ENCODE measurements at regions not wholly inside any gene's neighbourhood (a gene's known extent, or its start where the extent isn't known, plus 50 kb on each side); places are given as distances from the start of the nearest gene placed in this dataset.
"Not testable (repeated sequence)": the region's sequence is repeated elsewhere in the genome, so short reads cannot be mapped to it uniquely, and the experiment has no call there.

DNA sequence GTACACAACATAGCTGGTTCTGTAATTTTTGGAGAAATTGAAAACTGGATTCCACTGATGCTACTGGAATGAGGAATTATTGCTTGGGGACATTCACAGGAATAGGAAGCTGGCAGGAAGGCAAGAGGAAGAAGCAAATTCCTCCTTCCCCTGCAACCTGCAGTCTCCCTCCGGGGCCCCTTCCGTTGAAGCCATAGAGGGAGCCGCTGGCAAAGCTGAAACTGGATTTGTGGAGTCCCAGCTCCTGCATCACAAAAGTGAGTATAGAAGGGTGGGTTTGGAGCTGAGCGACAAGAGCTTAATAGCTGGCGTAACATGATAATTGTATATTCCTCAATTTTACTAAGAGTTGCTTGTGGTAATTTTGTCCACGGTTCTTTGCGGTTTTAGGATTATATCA is 190.8 kb downstream of the ADRA2A start:
- no peak for FAIRE-seq

DNA sequence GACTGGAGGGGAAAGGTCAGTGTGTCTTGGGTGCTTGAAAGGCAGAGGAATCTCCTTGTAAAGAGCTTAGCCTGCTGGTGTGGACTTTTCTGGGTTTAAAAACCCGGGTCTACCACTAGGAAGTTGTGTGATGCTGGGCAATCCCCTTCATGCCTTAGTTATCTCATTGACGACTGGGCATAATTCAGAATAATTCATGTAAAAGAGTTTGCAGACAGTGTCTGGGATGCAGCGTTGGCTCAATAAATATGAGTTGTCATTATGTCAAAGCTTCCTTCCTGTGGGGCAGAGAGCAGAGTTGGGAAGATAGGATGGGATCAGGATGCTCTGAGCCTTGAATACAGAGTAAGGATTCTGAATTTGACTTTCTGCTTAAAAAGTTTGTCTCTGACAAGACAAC is 196.4 kb downstream of the ADRA2A start:
- no peak for FAIRE-seq

DNA sequence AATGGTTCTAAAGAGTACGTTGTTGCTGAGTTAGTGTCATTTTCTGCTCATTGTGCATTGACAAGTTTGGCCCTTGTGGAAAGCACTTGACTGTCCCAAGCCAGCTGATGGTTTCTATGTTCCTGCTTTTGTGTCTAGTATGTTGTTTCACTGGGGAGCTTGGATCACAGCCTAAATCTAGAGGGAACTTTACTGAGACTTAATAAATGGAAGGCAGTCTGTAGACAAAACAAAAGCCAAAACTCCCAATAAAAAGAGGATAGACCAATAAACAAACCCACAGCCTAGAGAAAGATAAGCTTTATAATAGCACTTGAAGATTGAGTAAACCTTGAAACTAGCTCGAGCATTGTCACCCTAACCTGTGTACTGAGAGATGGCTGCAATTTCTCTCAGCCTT is 196.8 kb downstream of the ADRA2A start:
- FAIRE-seq = no peak

DNA sequence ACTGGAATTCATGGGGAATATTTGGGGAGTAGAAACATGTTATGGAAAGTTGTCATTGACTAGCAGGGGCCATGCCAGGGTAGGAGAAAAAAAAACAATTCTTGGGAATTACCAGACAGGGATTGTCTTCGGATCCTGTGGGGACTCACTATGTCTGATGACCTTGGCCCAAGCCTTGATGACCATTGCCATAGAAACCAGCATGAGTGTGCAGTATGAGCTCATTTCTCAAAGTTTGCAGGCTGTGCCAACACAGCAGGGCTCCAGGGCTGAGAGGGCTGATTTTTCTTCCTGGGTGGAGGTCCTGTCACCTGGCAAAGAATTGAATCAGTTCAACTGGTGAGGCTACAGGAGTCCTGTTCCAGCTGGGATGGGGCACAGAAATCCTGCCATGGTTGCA is 198.3 kb downstream of the ADRA2A start:
- no peak for FAIRE-seq

DNA sequence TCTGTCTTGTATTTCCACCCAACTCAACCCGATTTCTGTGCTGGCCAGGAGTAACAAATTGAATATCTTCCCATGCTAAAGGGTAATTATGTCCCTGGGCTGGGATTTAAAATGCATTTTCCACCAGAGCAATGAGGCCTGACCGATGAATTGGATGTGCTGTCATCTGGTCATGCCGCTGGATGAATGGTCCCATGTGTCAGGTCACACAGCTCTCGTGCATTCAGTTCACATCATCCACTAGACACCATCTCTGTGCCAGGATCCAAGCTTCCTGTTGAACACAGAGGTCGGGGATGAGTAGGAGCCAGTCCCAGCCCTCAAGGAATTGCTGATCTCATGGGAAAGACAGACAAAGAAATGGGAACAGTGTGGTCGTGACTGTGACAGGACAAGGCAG is 200.8 kb downstream of the ADRA2A start:
- FAIRE-seq = no peak

DNA sequence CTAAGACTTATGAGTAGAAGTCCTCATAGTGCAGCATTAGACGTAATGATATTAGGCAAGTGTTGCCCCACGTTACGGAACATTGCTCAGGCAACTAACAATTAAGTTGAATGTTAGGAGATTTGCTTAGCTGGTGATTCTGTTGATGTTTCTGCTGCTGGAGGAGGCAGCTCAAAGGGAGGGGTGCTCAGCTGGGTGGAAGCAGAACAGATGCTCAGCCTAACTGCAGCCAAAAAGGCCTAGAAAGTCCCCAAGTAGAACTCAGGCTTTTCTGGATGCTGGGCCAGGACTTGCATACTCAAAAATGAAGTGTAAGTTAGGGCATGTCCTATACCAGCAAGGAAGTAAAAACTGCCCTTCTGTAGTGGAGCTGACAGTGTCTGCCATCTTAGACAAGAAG is 201.4 kb downstream of the ADRA2A start:
- no peak for FAIRE-seq

DNA sequence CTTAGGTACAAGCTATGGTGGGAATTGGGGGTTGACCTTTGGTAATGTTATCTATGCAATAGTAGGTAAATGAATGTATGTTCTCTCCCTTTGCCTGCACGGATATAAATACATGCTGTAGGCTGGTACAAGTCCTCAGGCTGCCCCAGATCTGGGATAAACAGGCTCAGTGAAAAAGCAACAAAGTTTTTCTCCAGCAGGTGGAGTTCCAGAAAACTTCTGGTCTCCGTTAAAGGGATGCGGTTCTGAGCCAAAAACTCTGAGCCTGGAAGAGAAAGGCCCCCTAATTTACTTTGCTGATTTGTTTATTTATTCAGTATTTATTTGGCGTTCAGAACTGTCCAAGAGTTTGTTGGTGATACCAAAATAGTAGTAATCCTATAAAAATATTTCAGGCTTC is 204.7 kb downstream of the ADRA2A start:
- no peak for FAIRE-seq

DNA sequence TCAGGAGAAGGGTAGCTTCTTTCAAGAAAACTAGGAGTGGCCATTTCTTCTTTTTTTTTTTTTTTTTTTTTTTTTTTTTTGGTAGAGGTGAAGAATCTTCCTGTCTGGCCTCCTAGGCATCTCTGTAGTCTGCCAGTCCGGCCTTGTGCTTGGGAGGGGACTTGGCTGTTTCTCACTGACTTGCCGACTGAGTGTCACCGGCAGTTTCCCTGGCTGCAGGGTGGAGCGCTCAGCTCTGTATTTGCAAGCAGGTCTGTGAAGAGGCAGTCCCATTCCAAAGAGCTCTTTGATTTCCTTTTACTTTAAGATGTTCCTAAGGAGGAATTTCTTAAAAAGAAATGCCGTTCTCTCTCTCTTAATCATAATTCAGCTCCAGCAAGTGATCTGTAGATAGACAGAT is 212.6 kb downstream of the ADRA2A start:
- no peak for FAIRE-seq

DNA sequence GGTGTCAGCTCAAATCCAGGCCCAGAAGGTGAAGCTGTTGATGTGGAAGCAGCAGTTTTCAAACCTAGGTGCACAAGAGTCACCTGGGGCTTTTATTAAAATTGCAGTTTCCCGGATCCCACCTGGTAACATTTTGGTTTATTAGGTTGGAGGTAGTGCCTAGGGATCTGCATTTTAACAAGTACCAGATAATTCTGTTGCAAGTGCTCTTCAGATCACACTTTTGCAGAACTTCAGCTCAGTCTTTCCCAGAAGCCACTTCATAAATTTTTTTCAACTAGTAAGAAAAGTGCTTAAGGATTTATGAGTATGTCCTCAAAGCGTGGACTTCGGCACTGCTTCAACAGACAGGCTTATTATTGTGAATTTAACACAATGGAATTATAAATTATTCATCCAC is 213.8 kb downstream of the ADRA2A start:
- FAIRE-seq = no peak

DNA sequence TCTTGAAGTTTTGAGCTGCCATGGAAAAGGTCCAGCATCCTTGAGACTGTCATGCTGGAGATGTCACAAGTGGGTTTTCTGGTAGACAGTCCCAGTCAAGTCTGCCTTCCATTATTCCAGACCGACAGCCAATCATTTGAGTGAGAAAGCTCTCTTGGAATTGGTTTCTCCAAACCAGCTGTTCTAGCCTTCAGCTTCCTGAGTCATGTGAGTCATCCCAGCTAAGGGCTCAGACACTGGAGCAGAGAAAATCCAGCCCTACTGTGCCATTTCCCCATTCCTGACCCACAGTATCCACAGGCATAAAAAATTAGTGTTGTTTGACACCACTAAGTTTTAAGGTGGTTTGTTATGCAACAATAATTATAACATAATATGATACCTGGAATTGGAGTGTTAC is 219.0 kb downstream of the ADRA2A start:
- no peak for FAIRE-seq

DNA sequence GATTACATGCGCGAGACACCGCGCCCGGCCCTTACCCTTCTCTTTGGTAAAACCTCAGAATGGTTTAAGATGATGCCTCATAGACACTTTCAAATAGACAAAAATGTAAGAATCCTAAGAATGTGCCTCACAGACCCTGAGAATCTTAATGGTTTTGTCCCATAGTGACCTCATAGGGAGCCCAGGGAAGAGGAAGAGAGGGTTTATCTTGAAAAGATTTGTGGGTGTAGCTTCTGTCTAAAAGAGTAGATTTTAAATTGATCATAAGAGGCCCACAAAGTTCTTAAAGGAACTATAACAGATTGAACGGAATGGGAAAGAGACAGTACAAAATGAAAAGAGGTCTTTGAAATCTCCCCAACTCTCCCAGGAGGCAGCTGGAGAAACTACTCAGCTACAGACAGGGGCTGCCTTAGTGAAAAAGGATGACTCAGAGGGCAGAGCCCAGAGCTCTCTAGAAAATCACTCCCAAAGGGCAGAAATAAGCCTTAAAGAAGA is 220.6 kb downstream of the ADRA2A start:
- no peak for FAIRE-seq

DNA sequence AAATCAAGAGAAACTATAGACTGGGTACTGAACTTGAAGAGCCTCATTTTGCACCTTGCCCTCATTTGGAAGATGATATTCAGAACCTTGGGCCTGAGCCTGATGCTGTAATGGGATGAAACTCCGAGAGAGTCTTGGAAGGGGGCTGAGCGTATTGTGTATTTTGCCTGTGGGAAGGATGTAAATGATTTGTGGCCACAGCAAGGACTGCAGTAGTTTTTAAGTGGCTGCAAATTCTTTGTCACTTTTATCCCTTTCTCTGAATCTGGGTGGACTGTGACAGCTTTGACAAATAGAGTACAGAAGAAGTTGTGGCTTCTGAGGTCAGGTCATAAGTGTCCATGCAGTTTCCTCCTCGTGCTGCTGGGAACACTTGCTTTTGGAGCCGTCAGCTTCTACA is 221.2 kb downstream of the ADRA2A start:
- FAIRE-seq = no peak

DNA sequence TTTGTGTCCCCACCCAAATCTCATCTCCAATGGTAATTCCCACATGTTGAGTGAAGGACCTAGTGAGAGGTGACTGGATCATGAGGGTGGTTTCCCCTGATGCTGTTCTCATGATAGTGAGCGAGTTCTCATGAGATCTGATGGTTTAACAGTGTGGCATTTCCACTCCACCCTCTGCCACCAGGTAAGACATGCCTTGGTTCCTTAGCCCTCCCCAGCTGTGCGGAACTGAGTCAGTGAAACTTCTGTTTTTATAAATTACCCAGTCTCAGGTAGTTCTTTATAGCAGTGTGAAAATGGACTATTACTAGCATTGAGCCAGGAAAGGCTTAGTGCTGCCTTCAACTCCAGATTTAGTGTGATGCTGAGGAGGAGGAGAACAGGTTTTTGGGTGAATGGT is 222.2 kb downstream of the ADRA2A start:
- FAIRE-seq = no peak

DNA sequence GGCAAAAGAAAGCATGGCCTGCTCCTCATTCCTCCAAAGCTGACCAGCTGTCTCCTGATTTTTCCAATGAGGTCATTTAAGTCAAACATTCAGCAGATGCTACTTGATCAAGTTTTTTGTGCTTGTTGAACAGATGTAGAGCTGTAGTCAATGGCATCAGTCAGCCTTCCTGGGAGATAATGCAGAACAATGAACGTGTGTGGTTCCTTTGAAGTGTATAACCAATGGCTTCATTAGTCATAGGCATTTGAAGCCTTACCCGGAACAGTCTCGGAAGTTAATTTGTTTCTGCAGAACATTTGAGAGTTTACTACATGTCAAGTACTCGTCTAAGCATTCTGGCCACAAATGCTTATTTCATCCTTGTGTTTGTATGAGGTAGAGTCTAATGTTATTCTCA is 227.1 kb downstream of the ADRA2A start:
- no peak for FAIRE-seq

DNA sequence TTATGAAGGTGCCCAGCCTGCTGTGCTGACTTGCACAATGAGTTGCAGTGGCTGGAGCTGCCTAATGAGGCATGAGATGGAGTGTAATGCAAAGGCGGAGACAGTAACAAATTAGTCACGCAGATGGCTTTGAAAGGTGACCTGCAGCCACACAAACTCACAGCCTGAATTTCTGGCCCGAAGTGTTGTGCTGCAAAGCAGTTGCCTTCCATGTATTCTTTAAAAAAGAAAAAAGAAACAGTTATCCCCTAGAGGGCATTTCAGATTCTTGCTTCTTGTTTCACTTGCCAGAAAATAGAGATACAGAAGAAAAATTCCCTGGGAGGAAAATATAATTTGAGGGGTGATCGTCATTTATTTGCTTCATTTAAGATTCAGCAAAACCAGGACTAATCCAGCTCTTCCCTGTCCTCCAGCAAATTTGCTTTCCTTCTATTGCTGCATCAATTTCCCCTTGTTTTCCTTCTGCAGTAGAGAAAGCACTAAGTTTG is 239.9 kb downstream of the ADRA2A start:
- FAIRE-seq = no peak

DNA sequence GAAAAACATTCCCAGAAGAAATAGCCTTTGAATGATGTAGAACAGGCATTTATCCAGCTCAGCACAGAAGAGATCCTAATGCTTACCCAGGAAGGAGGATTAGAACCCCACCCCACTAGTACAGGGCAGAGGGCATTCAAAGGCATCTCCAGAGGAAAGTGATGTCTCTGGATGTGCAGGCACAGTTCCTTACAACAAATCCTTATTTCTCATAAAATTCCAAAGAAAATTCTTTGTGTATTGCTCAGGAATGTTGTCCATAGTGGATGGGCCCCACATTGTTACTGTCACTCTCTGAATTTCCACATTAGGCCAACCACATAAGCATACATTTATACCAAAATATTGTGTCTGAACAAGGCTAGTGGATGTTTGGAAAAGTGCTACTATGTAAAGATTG is 243.0 kb downstream of the ADRA2A start:
- no peak for FAIRE-seq

DNA sequence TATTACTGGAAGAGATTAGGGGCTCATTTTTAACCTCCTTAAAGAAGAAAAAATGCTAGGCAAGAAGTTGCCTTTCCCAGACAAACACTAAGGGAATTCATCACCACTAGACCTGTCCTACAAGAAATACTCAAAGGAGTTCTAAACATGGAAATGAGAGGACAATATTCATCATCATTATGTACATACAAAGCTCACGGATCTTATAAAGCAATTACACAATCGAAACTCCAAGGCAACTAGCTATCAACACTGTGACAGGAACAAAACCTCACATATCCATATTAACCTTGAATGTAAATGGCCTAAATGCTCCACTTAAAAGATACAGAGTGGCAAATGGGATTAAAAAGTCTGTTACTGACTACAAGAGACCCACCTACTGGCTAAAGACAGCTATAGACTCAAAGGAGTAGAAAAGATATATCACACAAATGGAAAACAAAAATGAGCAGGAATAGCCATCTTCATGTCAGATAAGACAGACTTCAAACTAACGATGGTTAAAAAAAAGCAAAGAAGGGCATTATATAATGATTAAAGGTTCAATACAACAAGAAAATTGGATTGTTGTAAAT is 246.6 kb downstream of the ADRA2A start:
- no peak for FAIRE-seq

DNA sequence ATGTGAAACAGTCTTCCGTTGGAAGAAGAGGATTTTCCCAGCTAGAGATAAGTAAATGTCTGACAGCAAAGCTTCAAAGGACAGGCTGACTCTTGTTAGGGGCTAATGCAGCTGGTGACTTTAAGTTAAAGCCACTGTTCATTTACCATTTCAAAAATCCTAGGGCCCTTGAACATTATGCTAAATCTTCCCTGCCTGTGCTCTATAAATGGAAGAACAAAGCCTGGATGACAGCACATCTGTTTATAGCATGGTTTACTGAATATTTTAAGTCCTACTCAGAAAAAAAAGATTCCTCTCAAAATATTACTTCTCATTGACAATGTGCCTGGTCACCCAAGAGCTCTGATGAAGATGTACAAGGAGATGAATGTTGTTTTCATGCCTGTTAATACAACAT is 255.3 kb downstream of the ADRA2A start:
- FAIRE-seq = not testable (repeated sequence)

DNA sequence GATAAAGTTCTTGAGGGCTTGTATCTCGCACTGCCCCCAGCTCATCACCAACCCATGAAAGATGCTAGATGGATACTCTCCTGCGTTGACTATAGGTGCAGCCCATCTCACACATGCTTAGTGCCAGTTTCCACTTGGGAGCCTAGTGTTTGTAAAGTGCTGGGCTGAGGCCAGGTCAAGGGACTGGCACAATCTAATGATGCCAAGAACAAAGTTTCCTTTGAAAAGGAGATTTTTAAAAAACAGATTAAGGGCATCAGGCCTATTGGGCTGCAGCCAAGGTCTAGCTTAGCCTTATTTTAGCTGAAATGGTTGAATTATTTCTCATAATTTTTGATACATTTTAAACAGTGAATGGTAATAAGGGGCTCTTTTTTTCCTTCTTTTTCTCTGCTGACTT is 259.0 kb downstream of the ADRA2A start:
- no peak for FAIRE-seq

DNA sequence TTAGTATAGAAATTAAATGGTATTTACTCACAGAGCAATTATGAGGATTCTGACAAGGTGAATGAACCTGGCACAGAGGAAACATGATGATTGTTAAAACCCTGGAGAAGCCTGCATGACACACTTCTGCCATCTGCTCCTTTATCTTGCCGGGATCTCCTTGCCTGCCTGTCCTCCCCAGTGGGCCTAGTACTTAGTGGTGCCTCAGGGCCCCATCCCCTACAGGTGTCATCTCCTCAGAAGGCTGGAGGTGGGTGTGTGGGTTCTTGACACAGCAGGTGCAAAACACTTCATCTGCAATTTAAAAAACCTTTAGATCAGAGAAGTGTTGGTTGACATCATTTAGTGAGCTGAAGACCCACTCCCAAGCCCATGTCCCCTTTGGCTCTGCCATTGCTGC is 261.2 kb downstream of the ADRA2A start:
- FAIRE-seq = no peak

DNA sequence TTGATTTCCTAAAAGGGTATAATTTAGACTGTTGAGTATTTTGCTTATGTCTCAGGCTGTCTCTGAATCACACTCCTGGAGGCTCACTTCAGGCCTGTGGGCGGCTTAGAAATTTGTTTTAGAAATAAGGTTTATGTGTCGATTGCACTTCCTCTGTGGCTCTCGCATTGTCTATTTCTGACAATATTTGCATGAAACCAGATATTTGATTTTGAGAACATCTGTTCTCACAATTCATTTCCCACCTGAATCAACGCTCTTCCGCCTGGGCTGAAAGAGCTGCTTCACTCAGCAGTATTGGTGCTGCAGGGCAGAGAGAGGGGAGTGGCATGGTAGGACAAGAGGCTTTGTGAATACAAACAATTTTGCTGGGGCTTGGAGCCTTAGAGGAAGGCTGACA is 262.0 kb downstream of the ADRA2A start:
- FAIRE-seq = no peak

DNA sequence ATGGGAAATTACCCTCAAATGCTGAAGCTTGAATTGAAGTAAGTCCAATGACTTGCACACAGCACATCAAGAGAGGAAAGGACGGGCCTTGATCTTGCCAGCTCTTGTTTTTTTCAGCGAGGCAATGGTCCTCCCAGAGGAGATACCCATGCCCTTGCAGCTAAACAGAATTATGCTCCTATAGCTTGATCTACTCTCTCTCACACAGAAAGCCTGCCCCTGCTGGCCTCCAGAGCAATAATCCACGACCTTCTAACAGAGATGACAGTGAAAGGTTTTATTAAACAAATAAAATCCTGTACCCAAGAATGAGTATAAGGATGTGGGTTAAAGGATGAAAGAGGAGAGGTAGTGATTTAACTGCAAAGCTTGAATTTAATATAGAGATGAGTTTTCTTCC is 268.0 kb downstream of the ADRA2A start:
- FAIRE-seq = no peak

DNA sequence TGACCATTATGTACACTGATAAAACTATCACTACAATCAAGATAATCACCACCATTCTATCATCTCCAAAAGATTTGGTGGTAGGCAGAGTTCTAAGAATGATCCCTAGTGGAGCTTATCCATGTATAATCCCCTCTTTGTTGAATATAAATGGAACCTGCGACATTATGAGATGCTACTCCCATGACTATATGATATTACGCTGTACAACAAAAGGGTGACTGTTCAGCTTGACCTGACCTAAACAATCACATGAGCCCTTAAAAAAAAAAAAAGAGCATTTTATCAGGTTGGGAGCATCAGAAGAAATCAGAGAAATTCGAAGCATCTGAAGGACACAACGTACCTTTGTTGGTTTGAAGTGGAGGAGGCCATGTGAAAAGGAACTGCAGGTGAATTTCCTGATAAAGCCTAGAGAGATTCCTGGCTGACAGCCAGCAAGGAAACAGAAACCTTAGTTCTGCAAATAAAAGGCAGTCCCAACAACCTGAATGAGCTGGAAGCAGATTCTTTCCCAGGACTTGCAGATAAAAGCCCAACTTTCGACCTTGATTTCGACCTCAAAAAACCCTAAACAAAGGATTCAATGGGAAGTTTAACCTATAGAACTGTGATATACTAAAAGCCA is 270.7 kb downstream of the ADRA2A start:
- FAIRE-seq = no peak

DNA sequence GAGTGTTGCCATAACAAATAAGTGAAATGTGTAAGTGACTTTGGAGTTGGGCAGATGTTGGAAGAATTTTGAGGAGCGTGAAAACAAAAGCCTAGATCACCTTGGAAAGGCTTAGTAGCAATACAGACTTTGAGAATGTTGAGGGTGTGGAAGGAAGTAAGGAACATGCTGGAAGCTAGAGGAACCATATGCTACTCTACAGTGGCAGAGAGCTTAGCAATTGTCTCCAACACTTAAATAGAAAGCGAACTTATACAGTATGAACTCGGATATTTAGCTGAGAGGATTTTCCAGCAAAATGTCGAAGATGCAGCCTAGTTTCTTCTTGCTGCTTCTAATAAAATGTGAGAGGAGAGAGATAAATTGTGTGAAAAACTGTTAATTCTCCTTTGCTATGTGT is 271.2 kb downstream of the ADRA2A start:
- no peak for FAIRE-seq

DNA sequence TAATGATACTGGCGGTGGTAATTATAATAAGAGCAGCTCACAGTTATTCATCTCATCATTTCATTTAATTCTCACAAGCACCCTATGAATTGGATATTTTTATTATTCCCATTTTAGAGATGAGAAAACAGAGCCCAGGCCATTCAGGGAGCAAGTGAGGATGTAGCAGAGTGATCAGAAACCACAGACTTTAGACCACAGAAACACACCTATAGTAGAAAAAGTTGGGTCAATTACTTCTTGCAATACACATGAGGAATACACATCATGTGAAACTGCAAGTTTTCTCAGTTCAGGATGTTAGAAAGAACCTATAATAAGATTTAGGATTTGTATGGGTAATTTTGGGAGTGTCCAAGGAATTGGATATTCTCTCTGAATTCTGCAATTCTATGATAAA is 278.0 kb downstream of the ADRA2A start:
- FAIRE-seq = no peak

Measured in colon (tissue), 2 donors.